ENCODE measurements at regions not wholly inside any gene's neighbourhood (a gene's known extent, or its start where the extent isn't known, plus 50 kb on each side); places are given as distances from the start of the nearest gene placed in this dataset.

GRCh38 chr13:32840113-32840512 is 176.1 kb upstream of the KL start:
- H3K4me3 ChIP-seq (ENCODE audit: low read length) = no peak overlapping the region
- TF ChIP-seq POLR2AphosphoS5 (IDR thresholded peaks at IDR 0.05) (no peak), MXI1 (conservative IDR thresholded peaks at IDR 0.05; ENCODE audit: poor library complexity, severe bottlenecking) (no peak), REST (IDR thresholded peaks at IDR 0.05; ENCODE audit: borderline replicate concordance) (no peak), CTCF (IDR thresholded peaks at IDR 0.05; ENCODE audit: poor library complexity, severe bottlenecking) (no peak), SMC3 (conservative IDR thresholded peaks at IDR 0.05; ENCODE audit: poor library complexity) (no peak), EZH2 (IDR thresholded peaks at IDR 0.05; ENCODE audit: borderline replicate concordance, insufficient read depth, low read length, poor library complexity, severe bottlenecking) (no peak), RAD21 (conservative IDR thresholded peaks at IDR 0.05) (no peak)
- no peak overlapping the region for H3K9ac ChIP-seq (ENCODE audit: low read length)

GRCh38 chr13:32840989-32841713 is 175.1 kb upstream of the KL start:
- Histone ChIP-seq H2AFZ (ENCODE audit: low read depth, low read length) (no peak overlapping the region), H3K27ac (ENCODE audit: low read length) (no peak overlapping the region), H3K9me2 (ENCODE audit: insufficient read depth, low read length) (no peaks in the 10 kb centered on the region)

More at GRCh38 chr13:32840113-32840512, 176.1 kb upstream of the KL start:
- Histone ChIP-seq H3K9me3 (ENCODE audit: low read length) (no peaks in the 10 kb centered on the region), H3F3A (ENCODE audit: insufficient read depth, low read length, poor library complexity, severe bottlenecking) (no peaks in the 10 kb centered on the region), H3K36me3 (ENCODE audit: insufficient read depth, low read length) (no peaks in the 10 kb centered on the region), H3K4me2 (ENCODE audit: low read length) (no peak overlapping the region), H2AFZ (ENCODE audit: low read depth, low read length) (no peak overlapping the region), H3K27ac (ENCODE audit: low read length) (no peak overlapping the region), H4K20me1 (ENCODE audit: insufficient read depth) (no peaks in the 10 kb centered on the region), H3K9me2 (ENCODE audit: insufficient read depth, low read length) (no peaks in the 10 kb centered on the region), H3K27me3 (ENCODE audit: insufficient read depth, low read depth, low read length) (no peaks in the 10 kb centered on the region), H3K79me2 (replicated peaks; ENCODE audit: insufficient read depth, low read length) (no peaks in the 10 kb centered on the region)

More at GRCh38 chr13:32840989-32841713, 175.1 kb upstream of the KL start:
- H3K9ac ChIP-seq (ENCODE audit: low read length) = no peak overlapping the region
- H3K79me2 ChIP-seq (replicated peaks; ENCODE audit: insufficient read depth, low read length) = no peaks in the 10 kb centered on the region
- H3F3A ChIP-seq (ENCODE audit: insufficient read depth, low read length, poor library complexity, severe bottlenecking) = no peaks in the 10 kb centered on the region
- no peak overlapping the region for H3K4me2 ChIP-seq (ENCODE audit: low read length)
- H3K27me3 ChIP-seq (ENCODE audit: insufficient read depth, low read depth, low read length) = no peaks in the 10 kb centered on the region
- no peaks in the 10 kb centered on the region for H3K9me3 ChIP-seq (ENCODE audit: low read length)
- no peak overlapping the region for H3K4me3 ChIP-seq (ENCODE audit: low read length)
- H4K20me1 ChIP-seq (ENCODE audit: insufficient read depth) = no peaks in the 10 kb centered on the region
- no peak for TF ChIP-seq TAF1 (IDR thresholded peaks at IDR 0.05; ENCODE audit: low read depth)
- no peak for TF ChIP-seq RAD21 (conservative IDR thresholded peaks at IDR 0.05)
- TF ChIP-seq MXI1 (conservative IDR thresholded peaks at IDR 0.05; ENCODE audit: poor library complexity, severe bottlenecking) = no peak
- no peak for TF ChIP-seq EZH2 (IDR thresholded peaks at IDR 0.05; ENCODE audit: borderline replicate concordance, insufficient read depth, low read length, poor library complexity, severe bottlenecking)
- TF ChIP-seq POLR2AphosphoS5 (IDR thresholded peaks at IDR 0.05) = no peak
- TF ChIP-seq CTCF (IDR thresholded peaks at IDR 0.05; ENCODE audit: poor library complexity, severe bottlenecking) = no peak
- no peak for TF ChIP-seq SMC3 (conservative IDR thresholded peaks at IDR 0.05; ENCODE audit: poor library complexity)
- TF ChIP-seq REST (IDR thresholded peaks at IDR 0.05; ENCODE audit: borderline replicate concordance) = no peak
- no peak for TF ChIP-seq EP300 (conservative IDR thresholded peaks at IDR 0.05; ENCODE audit: poor library complexity, severe bottlenecking)
- no peaks in the 10 kb centered on the region for H3K36me3 ChIP-seq (ENCODE audit: insufficient read depth, low read length)
